ENCODE measurements at regions not wholly inside any gene's neighbourhood (a gene's known extent, or its start where the extent isn't known, plus 50 kb on each side); places are given as distances from the start of the nearest gene placed in this dataset.
"Not testable (repeated sequence)": the region's sequence is repeated elsewhere in the genome, so short reads cannot be mapped to it uniquely, and the experiment has no call there.

- DNase-seq, result no peak
Observed at GRCh38 chr18:2146092-2146491, 425.2 kb downstream of the METTL4 start.

GRCh38 chr18:2146754-2147153 lies 424.6 kb downstream of the METTL4 start:
- no peak for DNase-seq

- no peak for DNase-seq
Observed at GRCh38 chr18:2147476-2148230, 423.7 kb downstream of the METTL4 start.

- DNase-seq, result no peak
Observed at GRCh38 chr18:2148823-2149222, 422.5 kb downstream of the METTL4 start.

GRCh38 chr18:2150566-2150965 lies 420.7 kb downstream of the METTL4 start:
- no peak for DNase-seq

- no peak for DNase-seq
Observed at GRCh38 chr18:2154278-2154677, 417.0 kb downstream of the METTL4 start.

- DNase-seq, result no peak
Observed at GRCh38 chr18:2164644-2165550, 406.4 kb downstream of the METTL4 start.

- DNase-seq, result not testable (repeated sequence)
Observed at GRCh38 chr18:2166876-2167275, 404.4 kb downstream of the METTL4 start.

- DNase-seq, result no peak
Observed at GRCh38 chr18:2168022-2168421, 403.3 kb downstream of the METTL4 start.

GRCh38 chr18:2169656-2170055 lies 401.6 kb downstream of the METTL4 start:
- DNase-seq, result no peak

- DNase-seq, result no peak
Observed at GRCh38 chr18:2171840-2172625, 399.3 kb downstream of the METTL4 start.

GRCh38 chr18:2172881-2173280 lies 398.4 kb downstream of the METTL4 start:
- no peak for DNase-seq

GRCh38 chr18:2173486-2173885 lies 397.8 kb downstream of the METTL4 start:
- DNase-seq, result no peak

- DNase-seq, result no peak
Observed at GRCh38 chr18:2178036-2178435, 393.3 kb downstream of the METTL4 start.

GRCh38 chr18:2179498-2180183 lies 391.7 kb downstream of the METTL4 start:
- no peak for DNase-seq

- no peak for DNase-seq
Observed at GRCh38 chr18:2180586-2180985, 390.7 kb downstream of the METTL4 start.

- DNase-seq, result no peak
Observed at GRCh38 chr18:2183432-2183831, 387.9 kb downstream of the METTL4 start.

- no peak for DNase-seq
Observed at GRCh38 chr18:2186967-2187366, 384.3 kb downstream of the METTL4 start.

- DNase-seq, result no peak
Observed at GRCh38 chr18:2188258-2188657, 383.0 kb downstream of the METTL4 start.

- no peak for DNase-seq
Observed at GRCh38 chr18:2191180-2191790, 380.0 kb downstream of the METTL4 start.

- no peak for DNase-seq
Observed at GRCh38 chr18:2192562-2192961, 378.7 kb downstream of the METTL4 start.

- no peak for DNase-seq
Observed at GRCh38 chr18:2197946-2198345, 373.4 kb downstream of the METTL4 start.

All from activated effector memory CD4-positive, alpha-beta T cell treated with anti-CD3 and anti-CD28 coated beads, Interleukin-2, amount 50 U/mL, for 16 hours (primary cell).